ENCODE measurements at regions not wholly inside any gene's neighbourhood (a gene's known extent, or its start where the extent isn't known, plus 50 kb on each side); places are given as distances from the start of the nearest gene placed in this dataset.

DNA sequence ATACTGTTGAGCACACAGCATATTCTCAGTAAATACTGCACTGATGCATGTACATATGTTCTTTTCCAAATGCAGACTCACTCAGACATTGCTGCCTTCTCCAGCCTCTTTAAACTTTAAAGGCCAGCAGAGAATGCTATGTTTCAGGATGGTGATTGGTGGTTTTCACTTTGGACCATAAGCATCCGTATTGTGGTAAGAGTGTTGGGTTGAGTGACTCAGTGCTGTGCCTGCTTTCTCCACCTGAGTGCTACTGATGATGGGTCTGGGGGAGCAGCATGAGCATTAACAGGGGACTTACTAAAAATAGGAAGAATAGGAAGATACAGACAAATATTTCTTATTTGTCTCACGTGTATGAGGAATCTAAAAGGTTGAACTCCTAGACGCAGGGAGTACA, 56.3 kb upstream of the ZNF92 start:
- intact Hi-C loops (cut with DNase I; ENCODE audit: low total_unique reads) = no loop called here
- no peaks in the 10 kb centered on the region for H3K9me3 ChIP-seq

GRCh38 chr7:65310761-65311160, 62.9 kb upstream of the ZNF92 start:
- DNase-seq = no peak
- TF ChIP-seq, protein P1, sequence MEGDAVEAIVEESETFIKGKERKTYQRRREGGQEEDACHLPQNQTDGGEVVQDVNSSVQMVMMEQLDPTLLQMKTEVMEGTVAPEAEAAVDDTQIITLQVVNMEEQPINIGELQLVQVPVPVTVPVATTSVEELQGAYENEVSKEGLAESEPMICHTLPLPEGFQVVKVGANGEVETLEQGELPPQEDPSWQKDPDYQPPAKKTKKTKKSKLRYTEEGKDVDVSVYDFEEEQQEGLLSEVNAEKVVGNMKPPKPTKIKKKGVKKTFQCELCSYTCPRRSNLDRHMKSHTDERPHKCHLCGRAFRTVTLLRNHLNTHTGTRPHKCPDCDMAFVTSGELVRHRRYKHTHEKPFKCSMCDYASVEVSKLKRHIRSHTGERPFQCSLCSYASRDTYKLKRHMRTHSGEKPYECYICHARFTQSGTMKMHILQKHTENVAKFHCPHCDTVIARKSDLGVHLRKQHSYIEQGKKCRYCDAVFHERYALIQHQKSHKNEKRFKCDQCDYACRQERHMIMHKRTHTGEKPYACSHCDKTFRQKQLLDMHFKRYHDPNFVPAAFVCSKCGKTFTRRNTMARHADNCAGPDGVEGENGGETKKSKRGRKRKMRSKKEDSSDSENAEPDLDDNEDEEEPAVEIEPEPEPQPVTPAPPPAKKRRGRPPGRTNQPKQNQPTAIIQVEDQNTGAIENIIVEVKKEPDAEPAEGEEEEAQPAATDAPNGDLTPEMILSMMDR (IDR thresholded peaks at IDR 0.05) = no peak
- TF ChIP-seq POLR2A (IDR thresholded peaks at IDR 0.05) = no peak
- no peaks in the 10 kb centered on the region for H3K27me3 ChIP-seq
- H3K4me1 ChIP-seq = no peaks in the 10 kb centered on the region
- no peak overlapping the region for H3K4me3 ChIP-seq
- H3K36me3 ChIP-seq = no peaks in the 10 kb centered on the region
- intact Hi-C loops (cut with DNase I; ENCODE audit: low total_unique reads) = no loop called here
- H3K9me3 ChIP-seq = no peaks in the 10 kb centered on the region
- no peak overlapping the region for H3K27ac ChIP-seq

More for the DNA sequence above, 56.3 kb upstream of the ZNF92 start:
- no peaks in the 10 kb centered on the region for H3K27me3 ChIP-seq
- TF ChIP-seq, protein P1 (IDR thresholded peaks at IDR 0.05) = no peak
- TF ChIP-seq POLR2A (IDR thresholded peaks at IDR 0.05) = no peak
- no peaks in the 10 kb centered on the region for H3K36me3 ChIP-seq
- no peak overlapping the region for H3K4me3 ChIP-seq
- H3K27ac ChIP-seq = no peak overlapping the region
- no peak for DNase-seq
- no peaks in the 10 kb centered on the region for H3K4me1 ChIP-seq

DNA sequence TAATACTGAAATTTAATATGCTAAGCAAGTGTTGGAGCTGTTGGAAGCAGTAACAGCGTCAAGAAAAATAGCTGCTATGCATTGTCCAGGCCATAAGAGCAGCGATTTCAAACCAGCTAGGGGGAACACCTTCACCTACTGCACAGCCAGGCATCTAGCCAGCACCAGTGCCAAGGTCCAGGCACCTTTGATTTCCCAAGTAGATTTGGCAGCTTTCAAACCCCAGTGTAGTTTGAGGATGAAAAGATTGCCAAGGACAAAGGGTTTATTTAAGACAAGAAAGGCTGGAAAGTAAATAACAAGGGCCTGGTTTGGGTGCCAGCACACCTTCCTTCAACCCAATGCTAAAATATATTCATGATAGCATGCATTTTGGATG, 65.4 kb upstream of the ZNF92 start:
- Histone ChIP-seq H3K9me3 (no peaks in the 10 kb centered on the region), H3K4me1 (no peaks in the 10 kb centered on the region), H3K27ac (no peak overlapping the region), H3K36me3 (no peaks in the 10 kb centered on the region), H3K4me3 (no peak overlapping the region), H3K27me3 (no peaks in the 10 kb centered on the region)
- no peak for TF ChIP-seq POLR2A (IDR thresholded peaks at IDR 0.05)
- TF ChIP-seq, protein P1 (IDR thresholded peaks at IDR 0.05) = no peak
- DNase-seq = no peak
- intact Hi-C loops (cut with DNase I; ENCODE audit: low total_unique reads) = no loop called here

- H3K4me1 ChIP-seq = no peaks in the 10 kb centered on the region
- H3K36me3 ChIP-seq = no peaks in the 10 kb centered on the region
- no peak overlapping the region for H3K27ac ChIP-seq
- TF ChIP-seq, protein P1 (IDR thresholded peaks at IDR 0.05) = peak; percentile 40 to 79 (median 63)
- TF ChIP-seq POLR2A (IDR thresholded peaks at IDR 0.05) = no peak
- intact Hi-C loops (cut with DNase I; ENCODE audit: low total_unique reads) = no loop called here
- DNase-seq = peak; percentile 18 to 20
- no peaks in the 10 kb centered on the region for H3K27me3 ChIP-seq
- no peak overlapping the region for H3K4me3 ChIP-seq
- no peaks in the 10 kb centered on the region for H3K9me3 ChIP-seq
These were observed 65.9 kb upstream of the ZNF92 start for GRCh38 chr7:65307651-65308299.

GRCh38 chr7:65304175-65304574, 69.5 kb upstream of the ZNF92 start:
- H3K4me3 ChIP-seq = no peak overlapping the region
- H3K4me1 ChIP-seq = no peaks in the 10 kb centered on the region
- H3K9me3 ChIP-seq = no peaks in the 10 kb centered on the region
- H3K27ac ChIP-seq = no peak overlapping the region
- intact Hi-C loops (cut with DNase I; ENCODE audit: low total_unique reads) = no loop called here
- no peak for TF ChIP-seq POLR2A (IDR thresholded peaks at IDR 0.05)
- TF ChIP-seq, protein P1 (IDR thresholded peaks at IDR 0.05) = no peak
- H3K27me3 ChIP-seq = no peaks in the 10 kb centered on the region
- H3K36me3 ChIP-seq = no peaks in the 10 kb centered on the region
- DNase-seq = no peak
